VCaP (cell line): ENCODE measurements at regions not wholly inside any gene's neighbourhood (a gene's known extent, or its start where the extent isn't known, plus 50 kb on each side); places are given as distances from the start of the nearest gene placed in this dataset.

Source experiments
- H3K27ac ChIP-seq: fragments of 450-650 bp; 2 replicates; pipeline ENCODE4 v1.5.1; 2017
- TF ChIP-seq, protein P1 (sequence below): fragments of 450-650 bp; conservative IDR thresholded peaks from 2 replicates; pipeline ENCODE4 v1.5.1; 2017; ENCODE audit warnings: mild to moderate bottlenecking, moderate library complexity

DNA sequence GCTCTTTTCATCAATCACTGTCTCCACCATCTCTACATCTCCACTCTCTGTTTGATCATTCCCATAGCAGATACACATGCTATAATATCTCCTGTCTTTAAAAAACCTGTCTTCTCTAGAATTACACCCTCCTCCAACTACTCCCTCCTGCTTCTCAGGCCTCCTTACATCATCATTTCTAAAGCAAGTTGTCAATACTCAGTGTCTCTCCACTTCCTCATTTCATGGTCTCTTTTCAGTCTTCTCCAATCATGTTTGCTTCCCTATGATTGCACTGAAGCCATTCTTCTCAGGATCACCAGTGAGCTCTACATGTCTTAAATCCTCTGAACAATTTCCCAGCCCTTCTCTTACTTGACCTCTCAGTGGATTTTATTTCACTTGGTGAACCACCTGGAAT, 87.0 kb upstream of the ZNF280D start:
- TF ChIP-seq, protein P1, sequence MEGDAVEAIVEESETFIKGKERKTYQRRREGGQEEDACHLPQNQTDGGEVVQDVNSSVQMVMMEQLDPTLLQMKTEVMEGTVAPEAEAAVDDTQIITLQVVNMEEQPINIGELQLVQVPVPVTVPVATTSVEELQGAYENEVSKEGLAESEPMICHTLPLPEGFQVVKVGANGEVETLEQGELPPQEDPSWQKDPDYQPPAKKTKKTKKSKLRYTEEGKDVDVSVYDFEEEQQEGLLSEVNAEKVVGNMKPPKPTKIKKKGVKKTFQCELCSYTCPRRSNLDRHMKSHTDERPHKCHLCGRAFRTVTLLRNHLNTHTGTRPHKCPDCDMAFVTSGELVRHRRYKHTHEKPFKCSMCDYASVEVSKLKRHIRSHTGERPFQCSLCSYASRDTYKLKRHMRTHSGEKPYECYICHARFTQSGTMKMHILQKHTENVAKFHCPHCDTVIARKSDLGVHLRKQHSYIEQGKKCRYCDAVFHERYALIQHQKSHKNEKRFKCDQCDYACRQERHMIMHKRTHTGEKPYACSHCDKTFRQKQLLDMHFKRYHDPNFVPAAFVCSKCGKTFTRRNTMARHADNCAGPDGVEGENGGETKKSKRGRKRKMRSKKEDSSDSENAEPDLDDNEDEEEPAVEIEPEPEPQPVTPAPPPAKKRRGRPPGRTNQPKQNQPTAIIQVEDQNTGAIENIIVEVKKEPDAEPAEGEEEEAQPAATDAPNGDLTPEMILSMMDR: no peak

DNA sequence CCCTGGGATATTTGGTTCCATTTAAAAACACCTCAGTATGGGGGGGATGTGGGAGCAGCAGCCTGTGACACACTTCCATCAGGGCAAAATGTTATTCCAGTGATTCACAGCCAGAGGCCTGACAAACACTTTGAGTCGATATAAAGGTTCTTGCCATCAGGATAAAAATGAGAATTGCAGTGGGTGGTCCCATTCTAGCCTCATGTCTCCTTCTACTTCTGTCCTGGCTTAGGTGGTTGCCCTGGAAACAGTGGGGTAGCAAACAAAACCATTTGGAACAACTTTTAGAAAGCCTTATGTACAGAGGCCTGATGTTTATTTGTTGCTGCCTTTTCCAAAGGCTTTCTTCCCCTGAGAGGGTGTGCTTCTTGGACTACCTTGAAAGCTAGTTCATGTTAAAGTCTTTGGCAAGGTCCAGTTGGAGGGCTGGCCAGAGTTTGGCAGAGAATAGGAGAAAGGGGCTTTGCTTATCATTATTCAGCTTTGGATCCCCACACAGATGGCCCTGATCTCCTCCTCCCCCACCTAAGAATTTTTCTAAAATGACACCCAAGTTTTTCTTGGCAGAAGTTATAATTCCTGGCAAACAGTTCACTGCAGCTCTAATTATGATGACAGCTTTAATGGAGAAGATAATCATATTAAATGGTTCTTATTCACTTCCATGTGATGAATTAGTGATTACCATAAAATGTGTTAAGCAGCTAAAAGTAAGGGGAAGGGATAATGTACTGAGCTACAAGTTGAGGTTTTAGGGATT, 84.2 kb upstream of the ZNF280D start:
- no peak overlapping the region for H3K27ac ChIP-seq
- TF ChIP-seq, protein P1: no peak

More for the DNA sequence above, 87.0 kb upstream of the ZNF280D start:
- H3K27ac ChIP-seq: no peak overlapping the region

DNA sequence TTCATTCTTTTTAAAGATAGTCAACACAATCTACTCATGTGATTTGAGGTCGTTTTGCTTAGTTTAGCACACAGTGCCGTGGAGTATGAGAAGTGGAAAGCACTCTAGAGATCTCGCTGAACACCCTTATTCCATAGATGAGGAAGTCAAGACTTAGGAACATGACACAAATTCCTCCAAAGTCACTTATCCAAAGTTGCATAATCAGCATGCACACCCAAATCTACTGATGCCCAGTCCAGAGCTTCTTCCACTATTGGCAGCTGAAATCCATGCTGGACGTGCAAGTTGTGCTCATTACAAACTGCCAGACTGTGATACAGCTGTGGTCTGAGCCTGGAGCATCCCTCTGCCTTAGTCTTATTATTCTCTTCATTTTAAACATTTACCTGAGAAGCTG, 83.5 kb upstream of the ZNF280D start:
- H3K27ac ChIP-seq: no peak overlapping the region
- TF ChIP-seq, protein P1: no peak

GRCh38 chr15:56815247-56815646, 81.9 kb upstream of the ZNF280D start:
- TF ChIP-seq, protein P1: no peak
- H3K27ac ChIP-seq: no peak overlapping the region

DNA sequence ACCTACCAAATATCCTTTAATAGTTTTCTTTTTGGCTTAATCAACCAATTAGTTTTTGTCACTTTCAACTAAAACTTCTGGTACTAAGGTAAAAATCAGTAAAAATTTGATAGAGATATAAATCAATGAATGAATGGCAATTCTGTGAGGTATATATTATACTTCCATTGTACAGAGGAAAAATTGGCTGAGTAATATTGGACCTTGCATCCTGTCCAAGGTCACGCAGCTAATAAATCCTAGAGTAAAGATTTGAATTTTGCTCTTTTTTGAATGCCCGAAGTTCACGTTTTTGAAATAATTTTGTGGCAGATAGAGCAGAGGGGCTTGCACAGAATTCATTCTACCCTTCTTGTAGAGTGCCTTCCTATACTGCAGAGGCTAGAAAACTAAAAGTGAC, 81.1 kb upstream of the ZNF280D start:
- TF ChIP-seq, protein P1: no peak
- no peak overlapping the region for H3K27ac ChIP-seq

DNA sequence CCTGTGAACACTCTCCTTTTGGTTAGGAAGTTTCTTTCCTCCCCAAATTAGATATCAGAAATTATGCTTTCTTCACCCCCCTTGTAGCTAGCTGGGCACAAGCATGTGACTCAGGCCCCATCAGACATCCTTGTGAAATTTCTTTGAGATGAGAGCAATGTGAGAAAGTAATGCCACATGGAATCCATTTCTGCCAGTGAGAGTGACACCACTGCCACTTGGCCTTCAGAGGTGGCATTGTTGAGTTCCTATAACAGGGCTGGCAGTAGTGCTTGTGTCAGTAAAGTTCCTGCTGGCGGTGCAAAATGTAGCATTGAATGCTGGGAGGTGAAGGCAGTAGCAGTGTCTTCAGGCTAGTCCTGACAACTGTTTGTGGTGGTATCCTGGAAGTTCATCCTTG, 80.7 kb upstream of the ZNF280D start:
- TF ChIP-seq, protein P1: no peak

DNA sequence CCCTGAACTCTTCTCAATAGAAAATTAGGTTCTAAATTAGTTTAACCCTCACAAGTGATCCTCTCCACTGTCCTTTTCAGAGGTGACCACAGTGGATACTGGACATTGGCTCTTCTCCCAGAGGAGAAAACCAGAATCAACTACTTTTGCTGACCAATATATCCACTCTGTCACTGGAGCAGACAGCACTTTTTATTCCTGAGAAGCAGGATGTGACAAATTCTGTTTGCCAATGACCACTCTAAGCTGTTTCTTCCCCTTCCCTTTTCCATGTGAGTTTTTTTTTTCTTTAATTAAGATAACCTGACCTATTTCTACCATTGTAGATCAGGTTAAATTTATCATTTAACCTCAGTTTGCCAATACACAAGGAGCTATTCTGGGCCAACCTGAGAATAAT, 79.7 kb upstream of the ZNF280D start:
- H3K27ac ChIP-seq: no peak overlapping the region
- TF ChIP-seq, protein P1: no peak

More for the DNA sequence above, 80.7 kb upstream of the ZNF280D start:
- no peak overlapping the region for H3K27ac ChIP-seq
